ENCODE measurements at regions not wholly inside any gene's neighbourhood (a gene's known extent, or its start where the extent isn't known, plus 50 kb on each side); places are given as distances from the start of the nearest gene placed in this dataset.
A peak's percentile ranks its signal among the peaks of the same experiment; 100 is the strongest.
"Not testable (repeated sequence)": the region's sequence is repeated elsewhere in the genome, so short reads cannot be mapped to it uniquely, and the experiment has no call there.

GRCh38 chr3:30319713-30320112 is 286.7 kb upstream of the TGFBR2 start:
- no peak for DNase-seq (ENCODE audit: extremely low read depth in 1 of 2, low read depth in 1 of 2)

- DNase-seq (ENCODE audit: extremely low read depth in 1 of 2, low read depth in 1 of 2) = no peak
Measured at GRCh38 chr3:30320392-30320791, 286.0 kb upstream of the TGFBR2 start.

- no peak for DNase-seq (ENCODE audit: extremely low read depth in 1 of 2, low read depth in 1 of 2)
Measured at GRCh38 chr3:30321065-30321464, 285.3 kb upstream of the TGFBR2 start.

GRCh38 chr3:30323649-30324048 is 282.8 kb upstream of the TGFBR2 start:
- DNase-seq (ENCODE audit: extremely low read depth in 1 of 2, low read depth in 1 of 2) = not testable (repeated sequence)

GRCh38 chr3:30324587-30324986 is 281.8 kb upstream of the TGFBR2 start:
- no peak for DNase-seq (ENCODE audit: extremely low read depth in 1 of 2, low read depth in 1 of 2)

GRCh38 chr3:30327976-30328375 is 278.4 kb upstream of the TGFBR2 start:
- not testable (repeated sequence) for DNase-seq (ENCODE audit: extremely low read depth in 1 of 2, low read depth in 1 of 2)

GRCh38 chr3:30328935-30329334 is 277.5 kb upstream of the TGFBR2 start:
- DNase-seq (ENCODE audit: extremely low read depth in 1 of 2, low read depth in 1 of 2) = not testable (repeated sequence)

GRCh38 chr3:30331519-30331918 is 274.9 kb upstream of the TGFBR2 start:
- DNase-seq (ENCODE audit: extremely low read depth in 1 of 2, low read depth in 1 of 2) = no peak

- DNase-seq (ENCODE audit: extremely low read depth in 1 of 2, low read depth in 1 of 2) = no peak
Measured at GRCh38 chr3:30332196-30333021, 274.0 kb upstream of the TGFBR2 start.

- DNase-seq (ENCODE audit: extremely low read depth in 1 of 2, low read depth in 1 of 2) = no peak
Measured at GRCh38 chr3:30333143-30333542, 273.3 kb upstream of the TGFBR2 start.

- no peak for DNase-seq (ENCODE audit: extremely low read depth in 1 of 2, low read depth in 1 of 2)
Measured at GRCh38 chr3:30333903-30334302, 272.5 kb upstream of the TGFBR2 start.

- DNase-seq (ENCODE audit: extremely low read depth in 1 of 2, low read depth in 1 of 2) = no peak
Measured at GRCh38 chr3:30340500-30340899, 265.9 kb upstream of the TGFBR2 start.

- DNase-seq (ENCODE audit: extremely low read depth in 1 of 2, low read depth in 1 of 2) = no peak
Measured at GRCh38 chr3:30341079-30341478, 265.3 kb upstream of the TGFBR2 start.

GRCh38 chr3:30341851-30342250 is 264.6 kb upstream of the TGFBR2 start:
- no peak for DNase-seq (ENCODE audit: extremely low read depth in 1 of 2, low read depth in 1 of 2)

- no peak for DNase-seq (ENCODE audit: extremely low read depth in 1 of 2, low read depth in 1 of 2)
Measured at GRCh38 chr3:30342318-30343060, 263.9 kb upstream of the TGFBR2 start.

- DNase-seq (ENCODE audit: extremely low read depth in 1 of 2, low read depth in 1 of 2) = no peak
Measured at GRCh38 chr3:30343067-30343831, 263.2 kb upstream of the TGFBR2 start.

- no peak for DNase-seq (ENCODE audit: extremely low read depth in 1 of 2, low read depth in 1 of 2)
Measured at GRCh38 chr3:30343861-30344260, 262.5 kb upstream of the TGFBR2 start.

GRCh38 chr3:30344288-30344687 is 262.1 kb upstream of the TGFBR2 start:
- DNase-seq (ENCODE audit: extremely low read depth in 1 of 2, low read depth in 1 of 2) = no peak

- no peak for DNase-seq (ENCODE audit: extremely low read depth in 1 of 2, low read depth in 1 of 2)
Measured at GRCh38 chr3:30346933-30347320, 259.5 kb upstream of the TGFBR2 start.

GRCh38 chr3:30347679-30348216 is 258.7 kb upstream of the TGFBR2 start:
- peak in 1 of 2 donors; percentile 28 for DNase-seq (ENCODE audit: extremely low read depth in 1 of 2, low read depth in 1 of 2)

- no peak for DNase-seq (ENCODE audit: extremely low read depth in 1 of 2, low read depth in 1 of 2)
Measured at GRCh38 chr3:30349507-30349906, 256.9 kb upstream of the TGFBR2 start.

Data from stimulated activated CD8-positive, alpha-beta memory T cell treated with anti-CD3 and anti-CD28 coated beads, Interleukin-7, amount 100 ng/mL, for 48 hours (primary cell).